ENCODE measurements at regions not wholly inside any gene's neighbourhood (a gene's known extent, or its start where the extent isn't known, plus 50 kb on each side); places are given as distances from the start of the nearest gene placed in this dataset.

- Histone ChIP-seq H3K36me3 (no peaks in the 10 kb centered on the region), H3K27ac (no peak overlapping the region), H3K9me3 (ENCODE audit: severe bottlenecking) (no peaks in the 10 kb centered on the region), H3K4me3 (ENCODE audit: low read depth, low read length) (no peak overlapping the region), H3K27me3 (ENCODE audit: insufficient read depth, low read depth, severe bottlenecking) (no peaks in the 10 kb centered on the region)
- DNase-seq = no peak
- no peak for TF ChIP-seq CTCF (IDR thresholded peaks at IDR 0.05; ENCODE audit: low read depth, low read length)
Observed at GRCh38 chr10:61825001-61825400, 76.5 kb upstream of the ARID5B start.

- Histone ChIP-seq H3K9me3 (ENCODE audit: severe bottlenecking) (no peaks in the 10 kb centered on the region), H3K4me3 (ENCODE audit: low read depth, low read length) (no peak overlapping the region), H3K27me3 (ENCODE audit: insufficient read depth, low read depth, severe bottlenecking) (no peaks in the 10 kb centered on the region), H3K36me3 (no peaks in the 10 kb centered on the region), H3K27ac (no peak overlapping the region)
- no peak for DNase-seq
- no peak for TF ChIP-seq CTCF (IDR thresholded peaks at IDR 0.05; ENCODE audit: low read depth, low read length)
Observed at GRCh38 chr10:61825628-61826027, 75.9 kb upstream of the ARID5B start.

GRCh38 chr10:61828034-61828433 is 73.5 kb upstream of the ARID5B start:
- no peak for DNase-seq
- H3K36me3 ChIP-seq = no peaks in the 10 kb centered on the region
- H3K27me3 ChIP-seq (ENCODE audit: insufficient read depth, low read depth, severe bottlenecking) = no peaks in the 10 kb centered on the region
- no peak overlapping the region for H3K27ac ChIP-seq
- no peaks in the 10 kb centered on the region for H3K9me3 ChIP-seq (ENCODE audit: severe bottlenecking)
- no peak overlapping the region for H3K4me3 ChIP-seq (ENCODE audit: low read depth, low read length)
- no peak for TF ChIP-seq CTCF (IDR thresholded peaks at IDR 0.05; ENCODE audit: low read depth, low read length)

GRCh38 chr10:61828788-61829187 is 72.7 kb upstream of the ARID5B start:
- Histone ChIP-seq H3K4me3 (ENCODE audit: low read depth, low read length) (no peak overlapping the region), H3K27me3 (ENCODE audit: insufficient read depth, low read depth, severe bottlenecking) (no peaks in the 10 kb centered on the region), H3K36me3 (no peaks in the 10 kb centered on the region), H3K9me3 (ENCODE audit: severe bottlenecking) (no peaks in the 10 kb centered on the region), H3K27ac (no peak overlapping the region)
- no peak for TF ChIP-seq CTCF (IDR thresholded peaks at IDR 0.05; ENCODE audit: low read depth, low read length)
- DNase-seq = no peak

- no peak for DNase-seq
- Histone ChIP-seq H3K27ac (no peak overlapping the region), H3K27me3 (ENCODE audit: insufficient read depth, low read depth, severe bottlenecking) (no peaks in the 10 kb centered on the region), H3K36me3 (no peaks in the 10 kb centered on the region), H3K4me3 (ENCODE audit: low read depth, low read length) (no peak overlapping the region), H3K9me3 (ENCODE audit: severe bottlenecking) (no peaks in the 10 kb centered on the region)
- no peak for TF ChIP-seq CTCF (IDR thresholded peaks at IDR 0.05; ENCODE audit: low read depth, low read length)
Observed at GRCh38 chr10:61830072-61830845, 71.2 kb upstream of the ARID5B start.

GRCh38 chr10:61830846-61831273 is 70.6 kb upstream of the ARID5B start:
- Histone ChIP-seq H3K27ac (no peak overlapping the region), H3K9me3 (ENCODE audit: severe bottlenecking) (no peaks in the 10 kb centered on the region), H3K4me3 (ENCODE audit: low read depth, low read length) (no peak overlapping the region), H3K36me3 (no peaks in the 10 kb centered on the region), H3K27me3 (ENCODE audit: insufficient read depth, low read depth, severe bottlenecking) (no peaks in the 10 kb centered on the region)
- TF ChIP-seq CTCF (IDR thresholded peaks at IDR 0.05; ENCODE audit: low read depth, low read length) = no peak
- DNase-seq = no peak
